ENCODE measurements at regions not wholly inside any gene's neighbourhood (a gene's known extent, or its start where the extent isn't known, plus 50 kb on each side); places are given as distances from the start of the nearest gene placed in this dataset.

DNA sequence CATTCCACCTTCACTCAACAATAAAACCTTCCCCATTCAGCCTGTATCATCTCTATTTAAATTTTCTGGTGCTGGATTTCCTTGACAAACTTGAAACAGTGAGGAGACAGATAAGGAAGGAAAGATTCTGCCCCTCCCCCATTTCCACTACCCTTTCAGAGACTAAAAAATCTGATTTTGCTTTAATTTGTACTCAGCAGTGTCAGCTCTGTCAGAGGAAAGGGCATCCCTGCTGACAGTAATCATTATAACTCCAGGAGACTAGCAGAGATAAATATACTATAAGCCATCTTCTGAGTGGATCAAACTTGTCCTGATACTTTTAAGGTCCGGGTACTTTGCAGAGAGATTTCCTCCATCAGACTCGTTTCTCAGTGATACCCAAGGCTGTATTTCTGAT lies 155.6 kb downstream of the SAMD5 start:
- no peak for TF ChIP-seq EZH2 (IDR thresholded peaks at IDR 0.05; ENCODE audit: borderline replicate concordance, low read length)
- TF ChIP-seq, protein P1, sequence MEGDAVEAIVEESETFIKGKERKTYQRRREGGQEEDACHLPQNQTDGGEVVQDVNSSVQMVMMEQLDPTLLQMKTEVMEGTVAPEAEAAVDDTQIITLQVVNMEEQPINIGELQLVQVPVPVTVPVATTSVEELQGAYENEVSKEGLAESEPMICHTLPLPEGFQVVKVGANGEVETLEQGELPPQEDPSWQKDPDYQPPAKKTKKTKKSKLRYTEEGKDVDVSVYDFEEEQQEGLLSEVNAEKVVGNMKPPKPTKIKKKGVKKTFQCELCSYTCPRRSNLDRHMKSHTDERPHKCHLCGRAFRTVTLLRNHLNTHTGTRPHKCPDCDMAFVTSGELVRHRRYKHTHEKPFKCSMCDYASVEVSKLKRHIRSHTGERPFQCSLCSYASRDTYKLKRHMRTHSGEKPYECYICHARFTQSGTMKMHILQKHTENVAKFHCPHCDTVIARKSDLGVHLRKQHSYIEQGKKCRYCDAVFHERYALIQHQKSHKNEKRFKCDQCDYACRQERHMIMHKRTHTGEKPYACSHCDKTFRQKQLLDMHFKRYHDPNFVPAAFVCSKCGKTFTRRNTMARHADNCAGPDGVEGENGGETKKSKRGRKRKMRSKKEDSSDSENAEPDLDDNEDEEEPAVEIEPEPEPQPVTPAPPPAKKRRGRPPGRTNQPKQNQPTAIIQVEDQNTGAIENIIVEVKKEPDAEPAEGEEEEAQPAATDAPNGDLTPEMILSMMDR (conservative IDR thresholded peaks at IDR 0.05 in 1 of 2, IDR thresholded peaks at IDR 0.05 in 1 of 2; ENCODE audit: extremely low read depth in 1 of 2, insufficient read depth in 1 of 2, low read depth in 1 of 2, low read length in 2 of 2) = no peak

Data from mammary epithelial cell (primary cell).